Upper lobe of right lung (tissue), 1 donor: ENCODE measurements at regions not wholly inside any gene's neighbourhood (a gene's known extent, or its start where the extent isn't known, plus 50 kb on each side); places are given as distances from the start of the nearest gene placed in this dataset.

Source experiments
- ATAC-seq: fragments of 200-7000 bp; cut with Tn5 transposase; one replicate; pipeline ENCODE4 v1.9.1; 2020; ENCODE audit warnings: mild to moderate bottlenecking, moderate library complexity
- DNase-seq: peaks from one replicate; pipeline ENCODE4 v3.0.0-alpha.2; 2020
- H3K27ac ChIP-seq: fragments of 200-600 bp; one replicate; pipeline ENCODE4 v1.8.0; 2022
- H3K27me3 ChIP-seq: fragments of 200-600 bp; one replicate; pipeline ENCODE4 v1.8.0; 2022; ENCODE audit warnings: mild to moderate bottlenecking
- H3K36me3 ChIP-seq: fragments of 200-600 bp; one replicate; pipeline ENCODE4 v1.8.0; 2022
- H3K4me1 ChIP-seq: fragments of 200-600 bp; one replicate; pipeline ENCODE4 v1.8.0; 2022
- H3K4me3 ChIP-seq: fragments of 200-600 bp; one replicate; pipeline ENCODE4 v1.8.0; 2022; ENCODE audit warnings: mild to moderate bottlenecking
- H3K9me3 ChIP-seq: fragments of 200-600 bp; one replicate; pipeline ENCODE4 v1.8.0; 2022
- CTCF ChIP-seq: fragments of 200-600 bp; IDR thresholded peaks from one replicate; pipeline ENCODE4 v1.8.0; 2022; ENCODE audit warnings: antibody characterized with exemption
- intact Hi-C: fragments of 100-400 bp; cut with DNase I; formaldehyde crosslinking; loops from one replicate; pipeline ENCODE4 v1.11.0; 2022
- donor health status: DM: no; HTN: yes; CAD: no; lungs with severe emphysema.

- no peak overlapping the region for H3K27ac ChIP-seq
- H3K4me1 ChIP-seq = no peaks in the 10 kb centered on the region
- ATAC-seq (no peak), DNase-seq (no peak)
- H3K9me3 ChIP-seq = no peaks in the 10 kb centered on the region
- H3K27me3 ChIP-seq = no peaks in the 10 kb centered on the region
- no peak for TF ChIP-seq CTCF
- H3K36me3 ChIP-seq = no peaks in the 10 kb centered on the region
- intact Hi-C loops = no loop called here
- H3K4me3 ChIP-seq = no peak overlapping the region
Measured at GRCh38 chr10:29394321-29394932, 105.6 kb downstream of the LYZL1 start.

DNA sequence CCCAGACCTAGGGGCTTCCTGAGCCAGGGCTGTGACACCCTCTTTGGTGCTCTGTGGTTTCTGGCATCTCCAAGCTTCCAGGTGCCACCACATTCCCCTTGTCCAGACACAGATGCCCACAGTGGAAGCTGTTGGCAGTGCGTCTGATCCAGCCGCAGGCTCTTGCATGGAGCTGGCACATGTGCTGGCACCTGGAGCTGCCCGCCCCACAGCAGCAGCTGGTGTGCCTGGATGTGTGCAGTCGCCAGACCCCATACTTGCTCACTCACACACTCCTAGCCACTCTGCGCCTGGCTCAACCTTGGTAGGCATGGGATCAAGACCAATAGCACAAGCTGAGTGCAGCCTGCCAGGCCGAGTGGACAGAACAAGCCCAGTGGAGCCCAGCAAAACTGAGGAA is 106.5 kb downstream of the LYZL1 start:
- no peaks in the 10 kb centered on the region for H3K4me1 ChIP-seq
- H3K36me3 ChIP-seq = no peaks in the 10 kb centered on the region
- H3K9me3 ChIP-seq = no peaks in the 10 kb centered on the region
- ATAC-seq (no peak), DNase-seq (no peak)
- H3K4me3 ChIP-seq = no peak overlapping the region
- H3K27me3 ChIP-seq = no peaks in the 10 kb centered on the region
- TF ChIP-seq CTCF = no peak
- intact Hi-C loops = no loop called here
- no peak overlapping the region for H3K27ac ChIP-seq

DNA sequence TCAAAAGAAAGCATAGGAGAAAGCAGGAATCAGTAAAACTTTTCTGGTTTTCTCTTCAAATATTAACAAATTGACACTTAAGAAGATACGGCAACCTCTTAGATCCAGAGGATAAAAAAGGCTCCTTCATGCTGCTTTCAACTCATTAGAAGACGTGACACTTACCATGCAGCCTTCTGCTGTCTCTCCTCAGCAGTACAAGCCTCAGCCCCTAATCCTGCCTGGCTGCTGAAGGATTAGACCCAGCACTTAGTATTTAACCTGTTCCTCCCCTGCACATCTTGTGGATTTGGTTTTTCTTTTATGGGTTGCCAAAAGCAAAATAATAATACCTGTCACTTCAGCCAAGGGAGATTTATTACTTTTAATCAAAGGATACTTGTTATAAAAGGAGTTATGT is 108.4 kb downstream of the LYZL1 start:
- intact Hi-C loops = no loop called here
- Histone ChIP-seq H3K4me1 (no peaks in the 10 kb centered on the region), H3K9me3 (peaks cover 7% of the 10 kb centered on the region), H3K27me3 (no peaks in the 10 kb centered on the region), H3K27ac (no peak overlapping the region), H3K36me3 (no peaks in the 10 kb centered on the region), H3K4me3 (no peak overlapping the region)
- ATAC-seq (no peak), DNase-seq (no peak)
- TF ChIP-seq CTCF = no peak

- no peak for TF ChIP-seq CTCF
- no peak for ATAC-seq
- Histone ChIP-seq H3K4me3 (no peak overlapping the region), H3K27ac (no peak overlapping the region), H3K27me3 (no peaks in the 10 kb centered on the region), H3K36me3 (no peaks in the 10 kb centered on the region), H3K9me3 (peaks cover 7% of the 10 kb centered on the region), H3K4me1 (no peaks in the 10 kb centered on the region)
- intact Hi-C loops = no loop called here
- no peak for DNase-seq
Measured at GRCh38 chr10:29403208-29403607, 114.3 kb downstream of the LYZL1 start.

GRCh38 chr10:29407280-29407858 is 118.5 kb downstream of the LYZL1 start:
- no peaks in the 10 kb centered on the region for H3K36me3 ChIP-seq
- no peak overlapping the region for H3K4me3 ChIP-seq
- no peak for ATAC-seq
- no peaks in the 10 kb centered on the region for H3K27me3 ChIP-seq
- H3K4me1 ChIP-seq = peaks cover 24% of the 10 kb centered on the region
- intact Hi-C loops = no loop called here
- H3K27ac ChIP-seq = no peak overlapping the region
- no peak for DNase-seq
- no peak for TF ChIP-seq CTCF
- no peaks in the 10 kb centered on the region for H3K9me3 ChIP-seq
